ENCODE measurements at regions not wholly inside any gene's neighbourhood (a gene's known extent, or its start where the extent isn't known, plus 50 kb on each side); places are given as distances from the start of the nearest gene placed in this dataset.

DNA sequence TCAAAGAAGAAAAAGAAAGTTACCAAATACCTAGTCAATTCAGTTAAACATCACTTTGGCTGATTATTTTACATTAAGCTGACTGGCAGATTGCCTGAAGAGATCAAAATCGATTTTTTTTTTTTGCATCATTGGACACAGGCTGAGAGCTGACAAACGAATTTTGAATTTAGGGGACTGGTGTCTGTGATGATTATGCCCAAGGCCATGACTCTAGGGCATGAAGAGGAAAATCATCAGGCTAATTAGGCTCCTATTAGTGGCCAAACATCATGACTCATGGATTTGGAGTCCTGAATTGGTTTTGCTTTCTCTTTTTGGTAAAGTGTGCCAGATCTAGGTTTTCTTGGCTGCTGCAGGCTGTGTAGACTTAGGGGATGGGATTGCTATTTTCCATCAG is 829.3 kb upstream of the LCORL start:
- no peak for DNase-seq (ENCODE audit: extremely low read depth, low read depth)
- TF ChIP-seq, protein P1, sequence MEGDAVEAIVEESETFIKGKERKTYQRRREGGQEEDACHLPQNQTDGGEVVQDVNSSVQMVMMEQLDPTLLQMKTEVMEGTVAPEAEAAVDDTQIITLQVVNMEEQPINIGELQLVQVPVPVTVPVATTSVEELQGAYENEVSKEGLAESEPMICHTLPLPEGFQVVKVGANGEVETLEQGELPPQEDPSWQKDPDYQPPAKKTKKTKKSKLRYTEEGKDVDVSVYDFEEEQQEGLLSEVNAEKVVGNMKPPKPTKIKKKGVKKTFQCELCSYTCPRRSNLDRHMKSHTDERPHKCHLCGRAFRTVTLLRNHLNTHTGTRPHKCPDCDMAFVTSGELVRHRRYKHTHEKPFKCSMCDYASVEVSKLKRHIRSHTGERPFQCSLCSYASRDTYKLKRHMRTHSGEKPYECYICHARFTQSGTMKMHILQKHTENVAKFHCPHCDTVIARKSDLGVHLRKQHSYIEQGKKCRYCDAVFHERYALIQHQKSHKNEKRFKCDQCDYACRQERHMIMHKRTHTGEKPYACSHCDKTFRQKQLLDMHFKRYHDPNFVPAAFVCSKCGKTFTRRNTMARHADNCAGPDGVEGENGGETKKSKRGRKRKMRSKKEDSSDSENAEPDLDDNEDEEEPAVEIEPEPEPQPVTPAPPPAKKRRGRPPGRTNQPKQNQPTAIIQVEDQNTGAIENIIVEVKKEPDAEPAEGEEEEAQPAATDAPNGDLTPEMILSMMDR (IDR thresholded peaks at IDR 0.05; ENCODE audit: low read depth, low read length), result no peak

- DNase-seq (ENCODE audit: extremely low read depth, low read depth), result no peak
- TF ChIP-seq, protein P1 (IDR thresholded peaks at IDR 0.05; ENCODE audit: low read depth, low read length), result no peak
Observed at GRCh38 chr4:18847249-18847890, 825.8 kb upstream of the LCORL start.

DNA sequence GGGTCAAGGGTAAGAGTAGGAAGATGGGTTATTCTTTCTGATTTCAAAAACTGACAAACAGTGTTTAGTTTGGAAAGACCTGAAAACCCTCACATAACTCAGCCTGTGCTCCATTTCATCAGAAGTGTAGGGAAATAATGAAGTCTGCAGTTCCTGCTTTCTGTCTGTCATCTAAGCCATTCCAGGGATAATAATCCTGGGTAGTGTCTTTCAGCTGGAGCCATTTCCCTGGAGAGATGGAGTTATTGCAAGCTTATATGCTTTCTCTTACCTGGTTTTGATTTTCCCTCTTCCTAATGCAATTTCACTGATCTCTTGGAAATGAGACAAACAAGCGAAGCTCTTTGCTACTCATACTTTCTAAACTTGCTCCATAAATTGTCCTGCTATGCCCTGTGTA is 824.8 kb upstream of the LCORL start:
- DNase-seq (ENCODE audit: extremely low read depth, low read depth), result no peak
- TF ChIP-seq, protein P1 (IDR thresholded peaks at IDR 0.05; ENCODE audit: low read depth, low read length), result no peak

DNA sequence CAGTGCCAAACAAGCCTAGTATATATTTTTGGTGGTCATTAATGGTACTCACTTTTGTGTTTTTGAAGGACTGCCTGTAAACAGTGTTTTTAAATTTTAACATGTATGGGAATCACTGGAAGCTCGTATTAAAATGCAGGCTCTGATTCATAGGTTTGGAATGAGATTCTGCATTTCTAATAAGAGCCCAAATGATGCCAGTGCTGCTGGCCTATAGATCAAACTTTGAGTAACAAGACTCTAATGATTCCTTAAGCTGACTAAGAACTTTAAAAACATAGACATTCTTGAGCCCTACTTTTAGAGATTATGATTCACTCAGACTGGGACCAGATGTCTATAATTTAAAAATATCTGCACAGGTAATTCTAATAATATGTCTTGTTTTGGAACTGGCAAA is 823.2 kb upstream of the LCORL start:
- no peak for DNase-seq (ENCODE audit: extremely low read depth, low read depth)
- TF ChIP-seq, protein P1 (IDR thresholded peaks at IDR 0.05; ENCODE audit: low read depth, low read length), result no peak

DNA sequence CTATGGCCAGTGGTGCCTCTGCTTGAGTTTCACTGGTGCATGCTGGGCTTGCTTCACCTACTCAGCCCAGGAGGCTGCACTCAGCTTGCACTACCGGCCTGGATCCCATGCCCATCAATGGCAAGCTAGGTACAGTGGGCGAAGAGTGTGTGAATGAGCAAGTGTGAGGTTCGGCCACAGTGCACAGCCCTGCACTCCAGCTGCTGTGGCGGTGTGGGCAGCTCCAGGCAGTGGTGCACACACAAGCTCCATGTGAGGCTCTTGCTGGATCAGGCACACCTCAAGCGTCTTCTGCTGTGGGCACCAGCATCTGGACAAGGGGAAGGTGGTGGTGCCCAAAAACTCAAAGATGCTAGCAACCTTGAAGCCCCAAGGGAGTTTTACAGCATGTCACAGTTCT is 820.9 kb upstream of the LCORL start:
- TF ChIP-seq, protein P1 (IDR thresholded peaks at IDR 0.05; ENCODE audit: low read depth, low read length), result no peak
- no peak for DNase-seq (ENCODE audit: extremely low read depth, low read depth)

DNA sequence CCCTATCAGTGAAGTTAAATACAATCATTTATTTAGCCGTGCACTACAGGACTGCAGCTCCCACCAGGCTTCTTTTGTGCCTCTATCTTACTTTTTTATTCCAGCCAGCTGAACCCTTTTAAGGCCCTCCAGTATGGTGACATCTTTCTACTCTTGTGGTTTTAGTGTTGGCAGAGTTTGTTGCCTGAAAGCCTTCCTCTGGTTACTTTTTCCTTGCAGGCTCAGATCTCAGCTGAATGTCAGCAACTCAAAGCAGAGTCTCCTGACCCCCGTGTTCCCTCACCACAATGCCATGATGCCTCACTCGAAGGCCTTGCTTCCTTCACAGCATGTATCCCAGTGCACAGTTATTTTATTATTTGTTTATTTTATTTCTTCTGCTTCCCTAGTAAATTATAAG is 818.9 kb upstream of the LCORL start:
- TF ChIP-seq, protein P1 (IDR thresholded peaks at IDR 0.05; ENCODE audit: low read depth, low read length), result no peak
- DNase-seq (ENCODE audit: extremely low read depth, low read depth), result no peak

DNA sequence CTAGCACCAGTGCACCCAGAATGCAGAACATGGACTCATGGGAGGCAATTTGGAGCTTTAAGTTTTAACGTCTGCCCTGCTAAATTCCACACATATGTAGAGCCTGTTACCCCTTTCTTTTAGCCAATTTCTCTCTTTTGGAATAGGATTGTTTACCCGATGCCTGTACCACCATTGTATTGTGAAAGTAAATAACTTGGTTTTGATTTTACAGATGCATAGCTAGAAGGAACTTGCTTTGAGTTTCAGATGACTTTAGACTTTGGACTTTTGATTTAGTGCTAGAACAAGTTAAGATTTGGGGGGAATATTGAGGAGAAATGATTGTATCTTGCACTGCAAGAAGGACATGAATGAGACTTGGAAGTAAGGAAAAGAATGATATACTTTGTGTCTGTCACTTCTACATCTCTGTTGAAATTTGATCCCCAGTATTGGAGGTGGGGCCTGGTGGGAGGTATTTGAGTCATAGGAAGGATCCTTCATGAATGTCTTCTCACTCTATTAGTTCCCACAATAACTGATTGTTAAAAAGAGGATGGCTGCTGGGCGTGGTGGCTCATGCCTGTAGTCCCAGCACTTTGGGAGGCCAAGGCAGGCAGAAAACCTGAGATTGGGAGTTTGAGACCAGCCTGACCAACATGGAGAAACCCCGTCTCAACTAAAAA is 794.8 kb upstream of the LCORL start:
- TF ChIP-seq, protein P1 (IDR thresholded peaks at IDR 0.05; ENCODE audit: low read depth, low read length), result no peak
- no peak for DNase-seq (ENCODE audit: extremely low read depth, low read depth)

Measured in AG09319 (cell line).